ENCODE measurements at regions not wholly inside any gene's neighbourhood (a gene's known extent, or its start where the extent isn't known, plus 50 kb on each side); places are given as distances from the start of the nearest gene placed in this dataset.

- no peak for DNase-seq
Measured at GRCh38 chr21:15151385-15152103, 86.7 kb upstream of the NRIP1 start.

- no peak for DNase-seq
Measured at GRCh38 chr21:15152591-15152990, 87.8 kb upstream of the NRIP1 start.

- no peak for DNase-seq
Measured at GRCh38 chr21:15159382-15160020, 94.7 kb upstream of the NRIP1 start.

- no peak for DNase-seq
Measured at GRCh38 chr21:15160136-15160535, 95.3 kb upstream of the NRIP1 start.

- DNase-seq = no peak
Measured at GRCh38 chr21:15162921-15163320, 98.1 kb upstream of the NRIP1 start.

GRCh38 chr21:15164273-15164672, 99.5 kb upstream of the NRIP1 start:
- DNase-seq = no peak

GRCh38 chr21:15164678-15165303, 100.0 kb upstream of the NRIP1 start:
- no peak for DNase-seq

GRCh38 chr21:15170614-15171013, 105.8 kb upstream of the NRIP1 start:
- no peak for DNase-seq

GRCh38 chr21:15171546-15171945, 106.7 kb upstream of the NRIP1 start:
- DNase-seq = no peak

- DNase-seq = no peak
Measured at GRCh38 chr21:15172963-15173362, 108.2 kb upstream of the NRIP1 start.

- DNase-seq = no peak
Measured at GRCh38 chr21:15174923-15175322, 110.1 kb upstream of the NRIP1 start.

- DNase-seq = no peak
Measured at GRCh38 chr21:15182731-15183130, 117.9 kb upstream of the NRIP1 start.

- DNase-seq = no peak
Measured at GRCh38 chr21:15183813-15184257, 119.0 kb upstream of the NRIP1 start.

- no peak for DNase-seq
Measured at GRCh38 chr21:15190412-15190811, 125.6 kb upstream of the NRIP1 start.

GRCh38 chr21:15190837-15191236, 126.0 kb upstream of the NRIP1 start:
- DNase-seq = no peak

GRCh38 chr21:15191342-15191741, 126.5 kb upstream of the NRIP1 start:
- DNase-seq = no peak

- no peak for DNase-seq
Measured at GRCh38 chr21:15192243-15192642, 127.4 kb upstream of the NRIP1 start.

- DNase-seq = no peak
Measured at GRCh38 chr21:15193937-15194336, 129.1 kb upstream of the NRIP1 start.

- no peak for DNase-seq
Measured at GRCh38 chr21:15195104-15195503, 130.3 kb upstream of the NRIP1 start.

- no peak for DNase-seq
Measured at GRCh38 chr21:15195768-15196167, 131.0 kb upstream of the NRIP1 start.

- DNase-seq = no peak
Measured at GRCh38 chr21:15197696-15198095, 132.9 kb upstream of the NRIP1 start.

- DNase-seq = no peak
Measured at GRCh38 chr21:15199414-15200383, 134.9 kb upstream of the NRIP1 start.

- no peak for DNase-seq
Measured at GRCh38 chr21:15203740-15204139, 138.9 kb upstream of the NRIP1 start.

All from right forelimb (tissue), 1 donor.